Stomach (tissue), 8 donors: ENCODE measurements at regions not wholly inside any gene's neighbourhood (a gene's known extent, or its start where the extent isn't known, plus 50 kb on each side); places are given as distances from the start of the nearest gene placed in this dataset.
A peak's percentile ranks its signal among the peaks of the same experiment; 100 is the strongest.

Experiments
- DNase-seq, 2 donors: peaks; one replicate each; pipeline versions ENCODE4 v3.0.0 to v3.0.0-alpha.2; 2013 to 2019
- H3K27ac ChIP-seq, 5 donors: fragments of 200-600 bp in 4 of 5; sonication (generic) in 4 of 5; one replicate each; pipeline ENCODE4 v1.5.1; 2013 to 2019; ENCODE audit warnings: mild to moderate bottlenecking in 1 of 5, moderate library complexity in 1 of 5
- H3K27me3 ChIP-seq, 3 donors: fragments of 200-600 bp; sonication (generic); one replicate each; pipeline ENCODE4 v1.5.1; 2017 to 2019; ENCODE audit warnings: mixed run types in 1 of 3
- H3K36me3 ChIP-seq, 4 donors: fragments of 200-600 bp; sonication (generic); 1 replicate in 3 of 4; 2 replicates in 1 of 4; pipeline ENCODE4 v1.5.1; 2016 to 2019
- H3K4me1 ChIP-seq, 4 donors: fragments of 200-600 bp; sonication (generic); one replicate each; pipeline ENCODE4 v1.5.1; 2016 to 2019
- H3K4me3 ChIP-seq, 4 donors: fragments of 200-600 bp; sonication (generic) in 3 of 4; one replicate each; pipeline ENCODE4 v1.5.1; 2016 to 2019; ENCODE audit warnings: mild to moderate bottlenecking in 1 of 4
- H3K9me3 ChIP-seq, 4 donors: fragments of 200-600 bp; sonication (generic); one replicate each; pipeline ENCODE4 v1.5.1; 2016 to 2019
- CTCF ChIP-seq, 7 experiments: fragments of 450-650 bp in 4 of 7; fragments of 200-600 bp in 3 of 7; sonication (generic) in 3 of 7; IDR thresholded peaks; one replicate each; pipeline ENCODE4 v1.5.1; 2016 to 2019; ENCODE audit warnings: antibody characterized with exemption in 7 of 7, control low read depth in 2 of 7, mild to moderate bottlenecking in 1 of 7
- EP300 ChIP-seq: sonication (generic); formaldehyde crosslinking; IDR thresholded peaks from one replicate; pipeline ENCODE4 v1.6.1; 2017; ENCODE audit warnings: antibody characterized with exemption
- POLR2A ChIP-seq, 4 donors: fragments of 450-650 bp; IDR thresholded peaks; one replicate each; pipeline ENCODE4 v1.6.1; 2016; ENCODE audit warnings: antibody characterized with exemption in 4 of 4, control low read depth in 2 of 4, mild to moderate bottlenecking in 1 of 4, moderate library complexity in 1 of 4
- POLR2AphosphoS5 ChIP-seq, 3 donors: sonication (generic); formaldehyde crosslinking; IDR thresholded peaks; one replicate each; pipeline ENCODE4 v1.6.1; 2016; ENCODE audit warnings: antibody characterized with exemption in 3 of 3
- WGBS, 5 donors: extraction: QIAGEN DNeasy Blood & Tissue Kit in 3 of 5; methylation state at CpG; one replicate each; pipeline versions ENCODE4 v1.1.5 to v1.1.7; 2013 to 2018; 5-methylcytosine and 5-hydroxymethylcytosine counted together
- intact Hi-C: fragments of 100-400 bp; cut with DNase I; formaldehyde crosslinking; loops from one replicate; pipeline ENCODE4 v1.15.1; 2023; ENCODE audit warnings: low total_unique reads
- donor health status: healthy with polysubstance abuse.
- donor health status: Bipolar disorder and iron deficiency.
- donor health status: healthy.

- intact Hi-C loops, result no loop called here
- DNase-seq, result no peak
- Histone ChIP-seq H3K4me3 (no peak overlapping the region), H3K36me3 (no peaks in the 10 kb centered on the region), H3K27me3 (no peaks in the 10 kb centered on the region), H3K4me1 (no peaks in the 10 kb centered on the region), H3K27ac (no peak overlapping the region), H3K9me3 (peaks cover 0 to 28% (median 22%) of the 10 kb centered on the region in 4 donors)
- 89 to 94% (median 92%) methylated on average over 8 of the region's 8 CpGs for WGBS, 5 donors
- TF ChIP-seq POLR2AphosphoS5 (IDR thresholded peaks at IDR 0.05) (no peak), POLR2A (IDR thresholded peaks at IDR 0.05) (no peak), CTCF (IDR thresholded peaks at IDR 0.05) (no peak), EP300 (no peak)
Observed at GRCh38 chr20:24859539-24859938, 89.5 kb upstream of the CST7 start.

GRCh38 chr20:24862186-24862585, 86.9 kb upstream of the CST7 start:
- H3K9me3 ChIP-seq, result peaks cover 5 to 28% (median 26%) of the 10 kb centered on the region in 4 donors
- 75 to 87% (median 85%) methylated on average over 4 of the region's 4 CpGs for WGBS, 5 donors
- intact Hi-C loops, result no loop called here
- TF ChIP-seq POLR2AphosphoS5 (IDR thresholded peaks at IDR 0.05) (no peak), EP300 (no peak)
- DNase-seq, result no peak
- H3K27ac ChIP-seq, result no peak overlapping the region
- H3K4me1 ChIP-seq, result no peaks in the 10 kb centered on the region
- H3K27me3 ChIP-seq, result no peaks in the 10 kb centered on the region
- H3K4me3 ChIP-seq, result no peak overlapping the region
- no peaks in the 10 kb centered on the region for H3K36me3 ChIP-seq

GRCh38 chr20:24862606-24863005, 86.5 kb upstream of the CST7 start:
- intact Hi-C loops, result no loop called here
- Histone ChIP-seq H3K36me3 (no peaks in the 10 kb centered on the region), H3K4me1 (no peaks in the 10 kb centered on the region), H3K27me3 (no peaks in the 10 kb centered on the region), H3K27ac (no peak overlapping the region), H3K9me3 (peaks cover 5 to 25% (median 22%) of the 10 kb centered on the region in 4 donors), H3K4me3 (no peak overlapping the region)
- DNase-seq, result no peak
- TF ChIP-seq POLR2AphosphoS5 (IDR thresholded peaks at IDR 0.05) (no peak), CTCF (IDR thresholded peaks at IDR 0.05) (no peak), EP300 (no peak), POLR2A (IDR thresholded peaks at IDR 0.05) (no peak)
- 33 to 54% (median 45%) methylated on average over 5 to 6 of the region's 6 CpGs for WGBS, 5 donors

GRCh38 chr20:24863356-24863755, 85.7 kb upstream of the CST7 start:
- TF ChIP-seq CTCF (IDR thresholded peaks at IDR 0.05), result no peak
- no peak for TF ChIP-seq POLR2A (IDR thresholded peaks at IDR 0.05)
- TF ChIP-seq POLR2AphosphoS5 (IDR thresholded peaks at IDR 0.05), result no peak
- TF ChIP-seq EP300, result no peak
- peaks cover 5 to 25% (median 20%) of the 10 kb centered on the region in 4 donors for H3K9me3 ChIP-seq
- H3K27me3 ChIP-seq, result no peaks in the 10 kb centered on the region
- no peaks in the 10 kb centered on the region for H3K4me1 ChIP-seq
- H3K4me3 ChIP-seq, result no peak overlapping the region
- DNase-seq, result peak in 1 of 2 donors; percentile 13
- WGBS, 5 donors, result 62 to 83% (median 79%) methylated on average over 2 of the region's 2 CpGs
- H3K27ac ChIP-seq, result no peak overlapping the region
- H3K36me3 ChIP-seq, result no peaks in the 10 kb centered on the region
- intact Hi-C loops, result no loop called here

- WGBS, 5 donors, result 70 to 100% (median 90%) methylated on average over 1 of the region's 1 CpG
- Histone ChIP-seq H3K9me3 (peaks cover 5 to 25% (median 20%) of the 10 kb centered on the region in 4 donors), H3K27ac (no peak overlapping the region), H3K36me3 (no peaks in the 10 kb centered on the region), H3K4me1 (no peaks in the 10 kb centered on the region), H3K27me3 (no peaks in the 10 kb centered on the region), H3K4me3 (no peak overlapping the region)
- TF ChIP-seq POLR2AphosphoS5 (IDR thresholded peaks at IDR 0.05), result no peak
- TF ChIP-seq EP300, result no peak
- no peak for TF ChIP-seq POLR2A (IDR thresholded peaks at IDR 0.05)
- no peak for TF ChIP-seq CTCF (IDR thresholded peaks at IDR 0.05)
- intact Hi-C loops, result no loop called here
- no peak for DNase-seq
Observed at GRCh38 chr20:24866008-24866407, 83.1 kb upstream of the CST7 start.
